HCT116 (cell line): ENCODE measurements at regions not wholly inside any gene's neighbourhood (a gene's known extent, or its start where the extent isn't known, plus 50 kb on each side); places are given as distances from the start of the nearest gene placed in this dataset.

Source experiments
- ATAC-seq: fragments of 200-7000 bp; cut with Tn5 transposase; 2 replicates; pipeline ENCODE4 v1.9.1; 2020; ENCODE audit warnings: mild to moderate bottlenecking, moderate library complexity
- BruUV-seq: library from RNA; stranded (reverse); fragments of 400-500 nt; replicated peaks from 2 replicates; lab custom pipeline; 2021; lab: Mats Ljungman, UMichigan
- CTCF ChIA-PET: fragments of 300-600 bp; sonication (Branson Sonifier 250); formaldehyde crosslinking; loops from one replicate; lab custom pipeline; 2021; ENCODE audit warnings: antibody characterized with exemption; lab: Charles Lee
- POLR2A ChIA-PET: fragments of 300-600, 350-600 bp; sonication (Branson Sonifier 250); formaldehyde crosslinking; loops from one replicate; lab custom pipeline; 2021; ENCODE audit warnings: antibody characterized with exemption; lab: Charles Lee
- RAD21 ChIA-PET, 2 experiments: fragments of 300-600 bp; sonication (Branson Sonifier 250); formaldehyde crosslinking; loops; one replicate each; lab custom pipeline; 2023; ENCODE audit warnings: low total read pairs in 2 of 2; ENCODE audit not compliant: uncharacterized antibody in 2 of 2, unreplicated experiment in 2 of 2, low non-redundant PET in 1 of 2; lab: Charles Lee
- DNase-seq: peaks from one replicate; pipeline ENCODE4 v3.0.0-alpha.2; 2010; ENCODE audit warnings: low read depth, low spot score
- H2AFZ ChIP-seq: fragments of 200-600 bp; shearing (Covaris generic), sonication (generic); 2 replicates; pipeline ENCODE4 v1.6.1; 2017; ENCODE audit warnings: low read depth, mixed run types, mixed read lengths, antibody characterized with exemption, low read length; ENCODE audit not compliant: poor library complexity, severe bottlenecking
- H3K27ac ChIP-seq: 2 replicates; pipeline ENCODE4 v1.5.1; 2012; ENCODE audit warnings: low read depth, low read length
- H3K27me3 ChIP-seq: fragments of 200-600 bp; sonication (generic); 2 replicates; pipeline ENCODE4 v1.6.1; 2016; ENCODE audit warnings: mixed run types, low read length, mixed read lengths; ENCODE audit not compliant: insufficient read depth
- H3K36me3 ChIP-seq, 2 experiments: fragments of 200-500 bp in 1 of 2; fragments of 200-600 bp in 1 of 2; sonication (Bioruptor generic) in 1 of 2; sonication (generic) in 1 of 2; 2 replicates each; pipeline versions ENCODE4 v1.5.1 to v1.6.1; 2014 to 2016; ENCODE audit warnings: low read length in 2 of 2, inconsistent platforms in 1 of 2, mixed read lengths in 1 of 2, mixed run types in 1 of 2; ENCODE audit not compliant: insufficient read depth in 2 of 2, control insufficient read depth in 1 of 2
- H3K4me1 ChIP-seq, 2 experiments: fragments of 200-600 bp in 1 of 2; sonication (generic) in 1 of 2; 2 replicates each; pipeline versions ENCODE4 v1.5.1 to v1.6.1; 2012 to 2017; ENCODE audit warnings: low read length in 2 of 2, inconsistent platforms in 1 of 2, mild to moderate bottlenecking in 1 of 2, mixed read lengths in 1 of 2, mixed run types in 1 of 2, moderate library complexity in 1 of 2; ENCODE audit not compliant: insufficient read depth in 2 of 2, control insufficient read depth in 1 of 2
- H3K4me2 ChIP-seq: fragments of 200-600 bp; sonication (generic); 2 replicates; pipeline ENCODE4 v1.6.1; 2017; ENCODE audit warnings: mixed run types, low read length, mixed read lengths
- H3K4me3 ChIP-seq, 2 experiments: fragments of 200-600 bp in 1 of 2; sonication (generic) in 1 of 2; replicated peaks in 1 of 2; 2 replicates each; pipeline ENCODE4 v1.5.1; 2011 to 2016; ENCODE audit warnings: low read length in 2 of 2, control low read depth in 1 of 2, low read depth in 1 of 2, mild to moderate bottlenecking in 1 of 2, mixed read lengths in 1 of 2, mixed run types in 1 of 2
- H3K79me2 ChIP-seq: fragments of 200-600 bp; sonication (generic); 2 replicates; pipeline ENCODE4 v1.6.1; 2017; ENCODE audit warnings: mild to moderate bottlenecking, mixed run types, low read length, moderate library complexity, mixed read lengths; ENCODE audit not compliant: insufficient read depth
- H3K9ac ChIP-seq: fragments of 200-600 bp; sonication (generic); 2 replicates; pipeline ENCODE4 v1.6.1; 2016; ENCODE audit warnings: low read length, mixed read lengths
- H3K9me2 ChIP-seq: fragments of 200-600 bp; sonication (generic), shearing (Covaris generic); 2 replicates; pipeline ENCODE4 v1.6.1; 2017; ENCODE audit warnings: mixed run types, mild to moderate bottlenecking, moderate library complexity; ENCODE audit not compliant: insufficient read depth
- H3K9me3 ChIP-seq, 2 experiments: fragments of 200-500 bp in 1 of 2; fragments of 200-600 bp in 1 of 2; sonication (Bioruptor generic) in 1 of 2; sonication (generic) in 1 of 2; 2 replicates each; pipeline ENCODE4 v1.6.1; 2014 to 2017; ENCODE audit warnings: low read length in 2 of 2, mixed read lengths in 2 of 2, inconsistent platforms in 1 of 2, low read depth in 1 of 2, mild to moderate bottlenecking in 1 of 2, mixed run types in 1 of 2, moderate library complexity in 1 of 2; ENCODE audit not compliant: control insufficient read depth in 1 of 2, insufficient read depth in 1 of 2
- H4K20me1 ChIP-seq: fragments of 200-600 bp; sonication (generic), shearing (Covaris generic); 2 replicates; pipeline ENCODE4 v1.6.1; 2017; ENCODE audit warnings: mixed run types, mild to moderate bottlenecking, moderate library complexity; ENCODE audit not compliant: insufficient read depth
- CEBPB ChIP-seq: IDR thresholded peaks from 2 replicates; pipeline ENCODE4 v1.6.1; 2012; ENCODE audit warnings: low read depth
- YY1 ChIP-seq: IDR thresholded peaks from 2 replicates; pipeline ENCODE4 v1.6.1; 2011; ENCODE audit warnings: low read length, low read depth, moderate library complexity, mild to moderate bottlenecking; ENCODE audit not compliant: insufficient replicate concordance; ENCODE audit errors: extremely low read depth
- intact Hi-C: fragments of 100-400 bp; cut with micrococcal nuclease; formaldehyde crosslinking; loops from 2 replicates; pipeline ENCODE4 v1.10.0; 2022

GRCh38 chr5:7036192-7036835 is 323.1 kb downstream of the TENT4A start:
- no peaks in the 10 kb centered on the region for H3K4me1 ChIP-seq
- DNase-seq = no peak
- no peak overlapping the region for H2AFZ ChIP-seq
- intact Hi-C loops = no loop called here
- H3K4me2 ChIP-seq = no peak overlapping the region
- H3K9ac ChIP-seq = no peak overlapping the region
- no peaks in the 10 kb centered on the region for H3K27me3 ChIP-seq
- ATAC-seq = no peak
- RAD21 ChIA-PET = no interaction called here
- H3K27ac ChIP-seq = no peak overlapping the region
- CTCF ChIA-PET = no interaction called here
- H3K36me3 ChIP-seq = no peaks in the 10 kb centered on the region
- no peak overlapping the region for H3K4me3 ChIP-seq
- no TSS peak for BruUV-seq
- no peaks in the 10 kb centered on the region for H4K20me1 ChIP-seq
- no peaks in the 10 kb centered on the region for H3K9me2 ChIP-seq
- H3K9me3 ChIP-seq = no peaks in the 10 kb centered on the region; a peak in 1 of 4 replicates
- POLR2A ChIA-PET = no interaction called here
- TF ChIP-seq CEBPB = no peak
- H3K79me2 ChIP-seq = no peaks in the 10 kb centered on the region

GRCh38 chr5:7039074-7039473 is 325.8 kb downstream of the TENT4A start:
- Histone ChIP-seq H3K79me2 (no peaks in the 10 kb centered on the region), H3K4me3 (no peak overlapping the region), H3K4me2 (no peak overlapping the region), H3K4me1 (no peaks in the 10 kb centered on the region), H3K9ac (no peak overlapping the region), H4K20me1 (no peaks in the 10 kb centered on the region), H3K9me2 (no peaks in the 10 kb centered on the region), H3K36me3 (no peaks in the 10 kb centered on the region), H3K27me3 (no peaks in the 10 kb centered on the region), H2AFZ (no peak overlapping the region), H3K27ac (no peak overlapping the region), H3K9me3 (no peaks in the 10 kb centered on the region; a peak in 1 of 4 replicates)
- RAD21 ChIA-PET = no interaction called here
- DNase-seq (no peak), ATAC-seq (no peak)
- CTCF ChIA-PET = no interaction called here
- POLR2A ChIA-PET = no interaction called here
- TF ChIP-seq CEBPB = no peak
- no peak for TF ChIP-seq YY1
- BruUV-seq = no TSS peak
- intact Hi-C loops = no loop called here
